GM21576 (cell line): ENCODE measurements at regions not wholly inside any gene's neighbourhood (a gene's known extent, or its start where the extent isn't known, plus 50 kb on each side); places are given as distances from the start of the nearest gene placed in this dataset.
A peak's percentile ranks its signal among the peaks of the same experiment; 100 is the strongest.
"Not testable (repeated sequence)": the region's sequence is repeated elsewhere in the genome, so short reads cannot be mapped to it uniquely, and the experiment has no call there.

ENCODE experiments used
- ATAC-seq: cut with Tn5 transposase; IDR thresholded peaks from one replicate; pipeline ENCODE4 v1.9.1; 2021; ENCODE audit warnings: mild to moderate bottlenecking, moderate library complexity; ENCODE audit not compliant: unreplicated experiment

- ATAC-seq: no peak
Measured at GRCh38 chr1:67528141-67528540, 97.9 kb upstream of the SERBP1 start.

- ATAC-seq: no peak
Measured at GRCh38 chr1:67530071-67530470, 99.9 kb upstream of the SERBP1 start.

GRCh38 chr1:67532452-67533216 is 102.4 kb upstream of the SERBP1 start:
- no peak for ATAC-seq

GRCh38 chr1:67534627-67535065 is 104.4 kb upstream of the SERBP1 start:
- ATAC-seq: no peak

DNA sequence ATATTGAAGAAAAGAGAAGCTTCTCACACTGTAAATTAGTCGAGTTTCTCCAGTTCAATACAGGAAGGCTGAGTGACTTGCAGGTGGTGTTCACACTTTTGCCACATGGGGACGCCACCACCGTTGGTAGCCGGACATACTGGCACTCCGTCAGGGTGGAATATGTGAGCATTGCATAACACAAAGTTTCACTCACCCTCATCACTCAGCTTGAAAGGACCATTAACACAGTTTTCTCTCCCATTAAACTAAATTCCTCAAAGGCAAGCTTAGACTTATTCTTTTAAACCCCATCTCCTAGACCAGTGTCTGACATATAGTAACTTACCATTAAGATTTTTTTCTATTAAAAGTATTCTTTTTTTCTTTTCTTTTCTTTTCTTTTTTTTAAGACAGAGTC is 105.3 kb upstream of the SERBP1 start:
- ATAC-seq: peak; percentile 70

DNA sequence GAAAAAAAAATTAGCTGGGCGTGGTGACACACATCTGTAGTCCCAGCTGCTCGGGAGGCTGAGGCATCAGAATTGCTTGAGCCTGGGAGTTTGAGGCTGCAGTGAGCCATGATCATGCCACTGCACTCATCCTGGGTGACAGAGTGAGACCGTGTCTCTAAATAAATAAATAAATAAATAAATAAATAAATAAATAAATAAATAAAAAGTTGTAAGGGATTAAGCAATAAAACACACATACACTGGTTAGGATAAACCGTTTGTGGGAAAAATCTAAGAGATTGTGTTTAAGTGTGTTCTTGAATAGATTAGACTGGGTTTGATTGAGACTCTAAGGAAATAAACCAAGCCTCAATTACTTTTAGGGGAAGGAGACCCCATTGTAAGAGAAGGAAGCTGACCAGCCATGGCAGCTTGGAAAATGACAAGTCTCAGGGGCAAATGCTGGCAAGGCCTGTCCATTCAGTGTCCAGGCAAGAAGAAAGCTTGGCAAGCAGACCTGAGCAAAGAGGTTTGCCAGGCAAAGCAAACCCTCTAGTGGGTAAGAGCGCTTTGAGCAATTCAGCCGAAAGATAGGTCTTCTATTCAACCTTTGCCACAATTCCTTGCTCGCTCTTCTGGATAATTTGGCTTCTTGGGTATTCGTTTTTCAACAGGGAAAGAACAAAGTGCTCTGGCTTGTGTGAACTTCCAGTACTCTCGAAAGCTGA is 106.9 kb upstream of the SERBP1 start:
- no peak for ATAC-seq

DNA sequence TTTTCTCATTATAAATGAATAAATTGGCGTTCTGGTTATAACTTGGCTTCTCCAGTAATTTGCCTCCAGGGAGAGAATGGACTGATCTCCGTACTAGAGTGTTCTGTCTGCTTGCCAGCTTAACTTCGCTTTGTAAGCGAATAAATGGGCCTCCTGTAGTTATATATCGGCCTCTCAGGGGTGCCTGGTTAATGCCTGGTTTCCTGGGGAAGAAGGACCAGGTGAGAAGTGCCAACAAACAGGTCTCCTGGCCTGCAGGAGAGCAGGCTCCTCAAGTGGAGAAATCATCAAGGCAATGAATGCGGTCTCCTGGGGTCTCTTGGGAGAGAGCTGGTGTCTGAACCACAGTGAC is 107.4 kb upstream of the SERBP1 start:
- no peak for ATAC-seq

DNA sequence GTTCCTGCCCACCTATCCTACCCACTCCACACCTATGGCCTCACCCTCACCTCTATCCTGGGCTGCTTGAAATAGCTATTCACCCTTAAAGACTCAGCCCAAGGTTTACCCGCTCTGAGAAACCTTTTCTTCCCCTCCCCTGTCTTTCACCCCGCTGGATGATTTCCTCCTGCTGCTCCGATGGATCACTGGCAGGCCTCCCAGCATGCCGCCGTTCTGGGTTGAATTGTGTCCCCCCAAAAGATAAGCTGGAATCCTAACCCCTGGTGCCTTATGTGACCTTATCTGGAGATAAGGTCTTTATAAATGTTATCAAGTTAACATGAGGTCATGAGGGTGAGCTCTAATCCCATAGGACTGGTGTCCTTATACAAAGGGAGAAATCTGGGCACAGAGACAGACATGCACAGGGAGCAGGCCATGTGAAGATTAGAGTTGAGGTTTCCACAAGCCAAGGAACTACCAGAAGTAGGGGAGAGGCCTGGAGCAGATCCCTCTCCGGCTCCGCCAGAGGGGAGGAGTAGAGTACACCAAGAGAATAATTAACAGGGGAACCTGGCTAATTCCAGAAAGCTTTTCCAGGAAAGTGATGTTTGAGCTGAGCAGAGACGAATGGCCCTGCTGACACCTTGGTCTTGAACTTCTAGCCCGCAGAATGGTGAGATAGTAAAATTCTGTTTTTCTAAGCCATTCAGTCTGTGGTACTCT is 110.0 kb upstream of the SERBP1 start:
- ATAC-seq: no peak

DNA sequence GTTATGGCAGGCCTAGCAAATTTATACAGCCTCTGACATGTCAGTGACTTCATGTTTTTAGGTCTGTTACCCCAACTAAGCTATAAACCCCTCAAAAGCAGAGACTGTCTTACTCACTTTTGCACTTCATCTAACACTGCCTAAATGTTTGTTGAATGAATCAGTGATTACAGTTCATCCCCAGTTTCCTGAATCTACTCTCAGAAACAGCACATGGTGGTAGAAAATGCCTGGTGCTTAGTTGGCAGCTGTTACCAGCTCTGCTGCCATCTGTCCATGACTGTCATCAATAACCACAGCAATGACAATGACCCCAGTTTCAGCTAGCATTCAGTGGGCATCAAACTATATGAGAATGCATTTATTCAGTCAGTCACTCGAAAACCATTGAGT is 110.5 kb upstream of the SERBP1 start:
- no peak for ATAC-seq

GRCh38 chr1:67542747-67543146 is 112.5 kb upstream of the SERBP1 start:
- ATAC-seq: no peak

- ATAC-seq: no peak
Measured at GRCh38 chr1:67544921-67545320, 114.7 kb upstream of the SERBP1 start.

DNA sequence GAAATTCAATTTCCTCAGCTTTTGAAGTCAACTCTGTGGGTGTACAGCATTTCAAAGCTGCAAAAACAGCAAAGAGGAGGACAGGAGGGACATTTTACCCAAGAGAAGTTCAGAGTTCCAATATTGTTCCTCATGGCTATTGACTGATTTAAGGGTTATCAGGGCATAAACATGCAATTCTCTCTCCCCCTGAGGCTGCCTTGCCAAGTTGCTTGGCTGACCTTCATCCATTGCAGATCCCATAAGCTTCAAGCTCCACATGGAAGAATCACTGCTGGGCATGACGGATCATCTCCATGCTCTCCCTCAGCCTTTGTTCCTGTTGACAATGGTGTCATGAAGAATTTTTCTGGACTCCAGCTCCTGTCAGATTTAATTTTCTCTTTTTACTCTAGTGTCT is 115.2 kb upstream of the SERBP1 start:
- ATAC-seq: no peak

DNA sequence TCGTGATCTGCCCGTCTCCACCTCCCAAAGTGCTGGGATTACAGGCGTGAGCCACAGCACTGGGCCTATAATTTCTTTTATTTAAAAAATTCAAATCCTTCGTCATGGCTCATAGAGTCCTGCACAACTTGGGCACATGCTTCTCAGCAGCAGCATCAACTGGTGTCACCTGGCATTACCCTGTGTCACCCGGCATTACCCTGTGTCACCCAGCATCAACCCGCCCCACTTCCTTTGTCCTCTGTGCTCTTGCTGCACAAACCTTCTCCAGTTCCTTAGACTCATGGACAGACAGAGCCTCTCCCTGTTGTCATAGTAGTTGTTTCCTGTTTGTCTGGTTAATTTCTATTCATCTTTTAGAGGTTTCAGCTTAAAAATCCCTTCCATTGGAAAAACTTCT is 121.2 kb upstream of the SERBP1 start:
- ATAC-seq: no peak

DNA sequence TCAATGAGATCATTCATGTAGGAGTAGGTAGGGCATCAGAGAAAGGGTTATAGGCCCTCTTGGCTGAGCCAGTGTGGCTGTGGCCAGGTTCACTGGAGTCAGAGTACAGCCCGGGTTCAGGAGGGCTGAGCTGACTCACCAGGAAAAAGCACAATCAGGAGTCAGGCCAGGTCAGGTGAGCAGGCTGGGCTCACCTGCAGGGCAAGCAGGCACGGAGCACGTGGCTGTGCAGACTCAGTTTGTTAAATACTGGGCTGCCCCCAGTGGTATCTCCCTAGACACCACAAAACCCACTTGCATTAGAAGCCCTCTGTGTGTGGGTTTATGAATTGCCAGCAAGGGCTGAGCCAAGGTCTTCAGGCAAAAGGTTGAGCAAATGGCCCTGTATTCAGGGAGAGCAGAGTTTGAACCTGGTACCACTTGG is 122.1 kb upstream of the SERBP1 start:
- ATAC-seq: no peak

- ATAC-seq: not testable (repeated sequence)
Measured at GRCh38 chr1:67554204-67554603, 124.0 kb upstream of the SERBP1 start.

- ATAC-seq: no peak
Measured at GRCh38 chr1:67555461-67556296, 125.5 kb upstream of the SERBP1 start.

DNA sequence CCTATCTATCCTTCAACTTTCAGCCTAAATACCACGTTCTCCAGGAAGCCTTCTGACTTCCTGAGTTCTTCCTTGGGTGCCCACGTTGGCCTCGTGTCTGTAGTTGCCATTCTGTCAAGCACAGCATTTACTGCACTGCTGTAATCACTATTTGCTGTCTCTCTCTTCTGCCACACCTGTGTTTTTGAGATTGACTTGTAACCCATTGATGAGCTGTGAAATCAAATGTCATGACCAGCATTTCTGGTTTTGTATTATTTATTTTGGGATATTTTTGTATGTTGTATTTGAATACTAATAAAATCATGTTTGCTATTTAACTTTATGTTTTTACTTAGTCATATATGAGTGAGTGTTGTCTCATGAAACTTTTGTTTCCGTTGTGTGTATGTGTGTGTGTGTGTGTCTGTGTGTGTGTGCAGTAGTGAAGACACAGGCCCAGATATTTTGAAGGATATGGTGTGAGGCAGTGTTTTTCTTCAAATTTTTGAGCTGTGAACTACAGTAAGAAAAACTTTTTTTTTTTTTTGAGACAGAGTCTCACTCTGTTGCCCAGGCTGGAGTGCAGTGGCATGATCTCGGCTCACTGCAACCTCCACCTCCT is 126.2 kb upstream of the SERBP1 start:
- no peak for ATAC-seq

DNA sequence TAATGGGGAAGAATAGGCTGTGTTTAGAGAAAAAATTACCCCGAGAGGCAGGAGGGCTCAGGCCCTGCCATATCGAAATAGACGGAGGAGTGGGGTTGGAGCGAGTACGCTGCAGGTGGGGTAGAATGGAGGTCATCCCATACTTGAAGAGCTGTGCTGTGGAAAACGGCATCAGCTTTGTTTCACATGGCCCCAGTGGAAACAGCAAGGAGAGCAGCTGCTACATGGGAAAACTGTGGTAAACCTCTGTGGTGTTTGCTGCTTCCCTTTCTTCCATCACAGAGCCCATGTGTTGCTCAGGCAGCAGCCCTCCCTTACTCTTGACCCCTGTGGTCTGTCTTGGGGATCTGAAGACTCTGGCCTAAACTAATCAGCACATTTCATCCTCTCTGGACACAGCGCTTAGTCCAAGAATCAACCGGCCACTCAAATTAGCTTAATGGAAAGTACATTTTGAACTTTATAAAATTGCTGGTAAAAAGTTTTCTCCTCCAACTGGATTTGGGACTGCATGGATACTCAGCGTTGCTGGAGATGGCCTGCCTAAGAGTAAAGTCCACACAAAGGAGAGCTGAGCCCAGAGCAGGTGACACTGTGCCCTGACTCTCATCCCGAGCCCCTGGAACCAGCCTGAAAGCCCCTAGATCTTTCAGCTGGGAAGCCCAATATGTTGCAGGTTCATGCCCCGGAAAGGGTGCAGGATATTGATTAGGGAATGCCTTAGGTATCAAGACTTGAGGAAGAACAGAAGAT is 127.1 kb upstream of the GADD45A start:
- no peak for ATAC-seq

DNA sequence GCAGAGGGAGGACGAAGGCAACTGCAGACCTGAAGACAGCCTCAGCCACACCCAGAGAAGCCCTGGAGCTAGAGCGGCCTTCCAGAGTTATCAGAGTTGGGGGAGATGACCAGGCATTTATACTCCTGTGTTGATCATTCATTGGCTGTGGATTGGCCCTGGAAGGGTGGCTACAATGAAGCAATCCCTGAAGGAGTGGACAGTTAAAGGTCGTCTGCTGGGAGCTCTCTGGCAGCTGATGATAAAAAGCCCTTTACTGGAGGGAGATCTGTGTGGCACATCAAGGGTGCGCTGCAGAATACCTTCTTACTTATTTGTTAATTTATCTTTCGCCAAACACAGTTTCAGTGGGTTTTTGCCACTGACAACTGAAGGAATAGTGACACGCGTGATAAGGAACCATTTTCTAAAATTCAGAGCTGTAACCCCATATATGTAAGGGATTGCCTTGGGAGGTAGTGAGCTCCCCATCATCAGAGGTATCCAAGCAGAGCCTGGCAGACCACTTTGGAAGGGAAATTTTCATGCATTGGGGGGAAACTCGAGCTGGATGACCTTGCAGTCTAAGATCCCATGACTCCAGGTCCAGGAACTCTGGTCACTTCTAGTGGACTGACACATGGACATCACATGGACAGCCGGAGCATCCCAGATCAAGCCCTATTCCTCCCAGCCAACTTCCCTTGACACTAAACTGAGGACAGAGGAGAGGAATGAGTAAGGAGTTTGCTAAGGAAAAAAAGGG is 126.4 kb upstream of the GADD45A start:
- no peak for ATAC-seq
